ENCODE measurements at regions not wholly inside any gene's neighbourhood (a gene's known extent, or its start where the extent isn't known, plus 50 kb on each side); places are given as distances from the start of the nearest gene placed in this dataset.

- H3K4me1 ChIP-seq (ENCODE audit: insufficient read depth, low read length, poor library complexity, severe bottlenecking) = no peaks in the 10 kb centered on the region
- H3K27me3 ChIP-seq (ENCODE audit: insufficient read depth, low read length, poor library complexity, severe bottlenecking) = no peaks in the 10 kb centered on the region
- no peaks in the 10 kb centered on the region for H4K20me1 ChIP-seq (ENCODE audit: insufficient read depth, low read length, poor library complexity, severe bottlenecking)
- TF ChIP-seq EZH2phosphoT487 (IDR thresholded peaks at IDR 0.05; ENCODE audit: borderline replicate concordance) = no peak
- TF ChIP-seq CTCF (conservative IDR thresholded peaks at IDR 0.05; ENCODE audit: low read length) = no peak
- H2AFZ ChIP-seq (ENCODE audit: low read length) = no peak overlapping the region
- H3K9me2 ChIP-seq (replicated peaks; ENCODE audit: low read depth, low read length) = no peaks in the 10 kb centered on the region
- no peak overlapping the region for H3K4me3 ChIP-seq (ENCODE audit: low read length, poor library complexity, severe bottlenecking)
- H3K4me2 ChIP-seq (ENCODE audit: low read depth, low read length, poor library complexity, severe bottlenecking) = no peak overlapping the region
- no peaks in the 10 kb centered on the region for H3K36me3 ChIP-seq (ENCODE audit: insufficient read depth, low read length)
- H3K79me2 ChIP-seq (ENCODE audit: insufficient read depth, low read length) = no peaks in the 10 kb centered on the region
- no peak overlapping the region for H3K9ac ChIP-seq (ENCODE audit: low read depth, low read length, poor library complexity, severe bottlenecking)
- H3K9me3 ChIP-seq (ENCODE audit: insufficient read depth, low read depth, low read length) = no peaks in the 10 kb centered on the region
- no peaks in the 10 kb centered on the region for H3F3A ChIP-seq (ENCODE audit: low read depth)
These were observed 261.2 kb upstream of the SEMA3A start for GRCh38 chr7:84455788-84456187.

- H3K4me2 ChIP-seq (ENCODE audit: low read depth, low read length, poor library complexity, severe bottlenecking) = no peak overlapping the region
- H2AFZ ChIP-seq (ENCODE audit: low read length) = no peak overlapping the region
- H3K4me3 ChIP-seq (ENCODE audit: low read length, poor library complexity, severe bottlenecking) = no peak overlapping the region
- no peaks in the 10 kb centered on the region for H4K20me1 ChIP-seq (ENCODE audit: insufficient read depth, low read length, poor library complexity, severe bottlenecking)
- no peaks in the 10 kb centered on the region for H3F3A ChIP-seq (ENCODE audit: low read depth)
- no peaks in the 10 kb centered on the region for H3K9me3 ChIP-seq (ENCODE audit: insufficient read depth, low read depth, low read length)
- H3K79me2 ChIP-seq (ENCODE audit: insufficient read depth, low read length) = no peaks in the 10 kb centered on the region
- no peak overlapping the region for H3K9ac ChIP-seq (ENCODE audit: low read depth, low read length, poor library complexity, severe bottlenecking)
- peak; percentile 16 for TF ChIP-seq CTCF (conservative IDR thresholded peaks at IDR 0.05; ENCODE audit: low read length)
- TF ChIP-seq EZH2phosphoT487 (IDR thresholded peaks at IDR 0.05; ENCODE audit: borderline replicate concordance) = no peak
- H3K27me3 ChIP-seq (ENCODE audit: insufficient read depth, low read length, poor library complexity, severe bottlenecking) = no peaks in the 10 kb centered on the region
- H3K9me2 ChIP-seq (replicated peaks; ENCODE audit: low read depth, low read length) = no peaks in the 10 kb centered on the region
- H3K36me3 ChIP-seq (ENCODE audit: insufficient read depth, low read length) = no peaks in the 10 kb centered on the region
- H3K4me1 ChIP-seq (ENCODE audit: insufficient read depth, low read length, poor library complexity, severe bottlenecking) = no peaks in the 10 kb centered on the region
These were observed 259.8 kb upstream of the SEMA3A start for GRCh38 chr7:84454174-84454959.

- Histone ChIP-seq H3K27me3 (ENCODE audit: insufficient read depth, low read length, poor library complexity, severe bottlenecking) (no peaks in the 10 kb centered on the region), H2AFZ (ENCODE audit: low read length) (no peak overlapping the region), H3K36me3 (ENCODE audit: insufficient read depth, low read length) (no peaks in the 10 kb centered on the region), H3K4me3 (ENCODE audit: low read length, poor library complexity, severe bottlenecking) (no peak overlapping the region), H3K9me3 (ENCODE audit: insufficient read depth, low read depth, low read length) (no peaks in the 10 kb centered on the region), H4K20me1 (ENCODE audit: insufficient read depth, low read length, poor library complexity, severe bottlenecking) (no peaks in the 10 kb centered on the region), H3K79me2 (ENCODE audit: insufficient read depth, low read length) (no peaks in the 10 kb centered on the region), H3K4me1 (ENCODE audit: insufficient read depth, low read length, poor library complexity, severe bottlenecking) (no peaks in the 10 kb centered on the region), H3K9ac (ENCODE audit: low read depth, low read length, poor library complexity, severe bottlenecking) (no peak overlapping the region), H3F3A (ENCODE audit: low read depth) (no peaks in the 10 kb centered on the region), H3K9me2 (replicated peaks; ENCODE audit: low read depth, low read length) (no peaks in the 10 kb centered on the region), H3K4me2 (ENCODE audit: low read depth, low read length, poor library complexity, severe bottlenecking) (no peak overlapping the region)
- TF ChIP-seq EZH2phosphoT487 (IDR thresholded peaks at IDR 0.05; ENCODE audit: borderline replicate concordance) (no peak), CTCF (conservative IDR thresholded peaks at IDR 0.05; ENCODE audit: low read length) (no peak)
These were observed 258.0 kb upstream of the SEMA3A start for GRCh38 chr7:84452618-84453017.

Measured in Loucy (cell line).